SK-N-SH treated with all-trans-retinoic acid at 6 μM for 48 hours (cell line): ENCODE measurements at regions not wholly inside any gene's neighbourhood (a gene's known extent, or its start where the extent isn't known, plus 50 kb on each side); places are given as distances from the start of the nearest gene placed in this dataset.

Experiments used
- ATAC-seq: fragments of 200-7000 bp; cut with Tn5 transposase; 3 replicates; pipeline ENCODE4 v1.9.1; 2020; ENCODE audit warnings: mild to moderate bottlenecking, moderate library complexity
- ARNTL ChIP-seq: fragments of 450-650 bp; formaldehyde crosslinking; IDR thresholded peaks from 2 replicates; pipeline ENCODE4 v1.5.0; 2020; ENCODE audit warnings: low read depth, mild to moderate bottlenecking, moderate library complexity, borderline replicate concordance
- BACH2 ChIP-seq: fragments of 250-450 bp; sonication (Bioruptor Pico); IDR thresholded peaks from 2 replicates; pipeline ENCODE4 v1.9.0; 2021; ENCODE audit warnings: mild to moderate bottlenecking, borderline replicate concordance
- CSDC2 ChIP-seq: fragments of 250-450 bp; sonication (Bioruptor Pico); IDR thresholded peaks from 2 replicates; pipeline ENCODE4 v1.5.0; 2020; ENCODE audit warnings: mild to moderate bottlenecking, moderate library complexity
- CSRNP3 ChIP-seq: fragments of 250-450 bp; sonication (Bioruptor Pico); IDR thresholded peaks from 2 replicates; pipeline ENCODE4 v1.5.1; 2021; ENCODE audit warnings: mild to moderate bottlenecking, moderate library complexity
- ESRRG ChIP-seq: fragments of 250-450 bp; sonication (Bioruptor Pico); IDR thresholded peaks from 2 replicates; pipeline ENCODE4 v1.6.1; 2021; ENCODE audit warnings: mild to moderate bottlenecking
- GLIS3 ChIP-seq: fragments of 250-450 bp; sonication (Bioruptor Pico); IDR thresholded peaks from 2 replicates; pipeline ENCODE4 v1.5.0; 2020; ENCODE audit warnings: mild to moderate bottlenecking, moderate library complexity
- ISL1 ChIP-seq: fragments of 250-450 bp; sonication (Bioruptor Pico); IDR thresholded peaks from 2 replicates; pipeline ENCODE4 v2.1.2; 2022; ENCODE audit warnings: mild to moderate bottlenecking, moderate library complexity
- OSR1 ChIP-seq: fragments of 250-450 bp; sonication (Bioruptor Pico); IDR thresholded peaks from 2 replicates; pipeline ENCODE4 v1.8.0; 2022; ENCODE audit warnings: moderate library complexity, mild to moderate bottlenecking, inconsistent platforms
- PPARA ChIP-seq: fragments of 250-450 bp; sonication (Bioruptor Pico); IDR thresholded peaks from 2 replicates; pipeline ENCODE4 v1.5.0; 2020; ENCODE audit warnings: mild to moderate bottlenecking, borderline replicate concordance
- RARB ChIP-seq: fragments of 250-450 bp; sonication (Bioruptor Pico); IDR thresholded peaks from 2 replicates; pipeline ENCODE4 v1.8.0; 2021; ENCODE audit warnings: mild to moderate bottlenecking, moderate library complexity
- SNAI2 ChIP-seq: fragments of 250-450 bp; sonication (Bioruptor Pico); IDR thresholded peaks from 2 replicates; pipeline ENCODE4 v1.5.0; 2020; ENCODE audit warnings: mild to moderate bottlenecking, moderate library complexity
- TCF4 ChIP-seq: fragments of 250-450 bp; sonication (Bioruptor Pico); IDR thresholded peaks from 2 replicates; pipeline ENCODE4 v1.8.0; 2021; ENCODE audit warnings: mild to moderate bottlenecking, moderate library complexity, borderline replicate concordance
- TOX ChIP-seq: fragments of 250-450 bp; sonication (Bioruptor Pico); IDR thresholded peaks from 2 replicates; pipeline ENCODE4 v1.8.0; 2021; ENCODE audit warnings: mild to moderate bottlenecking, moderate library complexity, borderline replicate concordance
- ZC3H10 ChIP-seq: fragments of 250-450 bp; sonication (Bioruptor Pico); IDR thresholded peaks from 2 replicates; pipeline ENCODE4 v1.5.1; 2021; ENCODE audit warnings: mild to moderate bottlenecking, moderate library complexity
- ZFP3 ChIP-seq: fragments of 250-450 bp; sonication (Bioruptor Pico); IDR thresholded peaks from 2 replicates; pipeline ENCODE4 v1.5.0; 2020; ENCODE audit warnings: mild to moderate bottlenecking, moderate library complexity
- ZFP30 ChIP-seq: fragments of 450-650 bp; formaldehyde crosslinking; IDR thresholded peaks from 2 replicates; pipeline ENCODE4 v1.5.0; 2022; ENCODE audit warnings: mild to moderate bottlenecking, moderate library complexity
- ZNF70 ChIP-seq: fragments of 450-650 bp; formaldehyde crosslinking; IDR thresholded peaks from 2 replicates; pipeline ENCODE4 v1.5.0; 2020; ENCODE audit warnings: mild to moderate bottlenecking, moderate library complexity
- ZNF8 ChIP-seq: fragments of 450-650 bp; formaldehyde crosslinking; IDR thresholded peaks from 2 replicates; pipeline ENCODE4 v1.5.0; 2020; ENCODE audit warnings: mild to moderate bottlenecking, moderate library complexity
- TF ChIP-seq, protein P1 (sequence below): fragments of 250-450 bp; sonication (Bioruptor Pico); IDR thresholded peaks from 2 replicates; pipeline ENCODE4 v1.8.0; 2020; ENCODE audit warnings: mild to moderate bottlenecking, moderate library complexity, borderline replicate concordance
- TF ChIP-seq, protein P2 (sequence below): fragments of 250-450 bp; sonication (Bioruptor Pico); IDR thresholded peaks from 2 replicates; pipeline ENCODE4 v1.5.0; 2020; ENCODE audit warnings: mild to moderate bottlenecking, moderate library complexity
- TF ChIP-seq, protein P3 (sequence below): fragments of 250-450 bp; sonication (Bioruptor Pico); IDR thresholded peaks from 2 replicates; pipeline ENCODE4 v1.5.1; 2020; ENCODE audit warnings: low read depth, mild to moderate bottlenecking, moderate library complexity
- TF ChIP-seq, protein P4 (sequence below): fragments of 250-450 bp; sonication (Bioruptor Pico); IDR thresholded peaks from 2 replicates; pipeline ENCODE4 v1.8.0; 2021; ENCODE audit warnings: low read depth, mild to moderate bottlenecking, moderate library complexity, borderline replicate concordance

DNA sequence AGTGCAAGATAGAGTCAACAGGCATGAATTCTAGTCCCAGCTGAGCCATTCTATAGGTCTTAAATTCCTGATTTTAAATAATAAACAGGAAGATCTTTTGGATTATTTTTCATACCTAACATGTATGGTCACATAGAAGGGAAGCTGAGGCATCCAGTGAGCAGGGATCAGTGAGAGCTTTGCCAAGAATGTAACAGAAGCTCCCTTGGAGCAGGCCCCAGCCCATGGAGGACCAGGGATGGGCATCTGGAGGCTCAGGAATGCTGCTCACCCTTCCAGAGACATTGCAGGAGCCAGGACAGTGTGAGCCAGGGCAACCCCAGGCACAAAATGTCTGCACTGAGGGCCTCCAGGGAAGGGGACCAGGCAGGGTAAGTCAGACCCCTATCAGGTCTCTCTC lies 54.4 kb upstream of the KCND3 start:
- ATAC-seq: no peak

GRCh38 chr1:112044745-112045144 lies 55.3 kb upstream of the KCND3 start:
- no peak for TF ChIP-seq ARNTL (CRISPR knock-in tag)
- TF ChIP-seq, protein P1, sequence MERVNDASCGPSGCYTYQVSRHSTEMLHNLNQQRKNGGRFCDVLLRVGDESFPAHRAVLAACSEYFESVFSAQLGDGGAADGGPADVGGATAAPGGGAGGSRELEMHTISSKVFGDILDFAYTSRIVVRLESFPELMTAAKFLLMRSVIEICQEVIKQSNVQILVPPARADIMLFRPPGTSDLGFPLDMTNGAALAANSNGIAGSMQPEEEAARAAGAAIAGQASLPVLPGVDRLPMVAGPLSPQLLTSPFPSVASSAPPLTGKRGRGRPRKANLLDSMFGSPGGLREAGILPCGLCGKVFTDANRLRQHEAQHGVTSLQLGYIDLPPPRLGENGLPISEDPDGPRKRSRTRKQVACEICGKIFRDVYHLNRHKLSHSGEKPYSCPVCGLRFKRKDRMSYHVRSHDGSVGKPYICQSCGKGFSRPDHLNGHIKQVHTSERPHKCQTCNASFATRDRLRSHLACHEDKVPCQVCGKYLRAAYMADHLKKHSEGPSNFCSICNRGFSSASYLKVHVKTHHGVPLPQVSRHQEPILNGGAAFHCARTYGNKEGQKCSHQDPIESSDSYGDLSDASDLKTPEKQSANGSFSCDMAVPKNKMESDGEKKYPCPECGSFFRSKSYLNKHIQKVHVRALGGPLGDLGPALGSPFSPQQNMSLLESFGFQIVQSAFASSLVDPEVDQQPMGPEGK (CRISPR knock-in tag): no peak
- no peak for TF ChIP-seq ZNF70 (CRISPR knock-in tag)
- TF ChIP-seq GLIS3 (CRISPR knock-in tag): no peak
- TF ChIP-seq CSRNP3: no peak
- no peak for TF ChIP-seq BACH2
- no peak for TF ChIP-seq CSDC2 (CRISPR knock-in tag)
- TF ChIP-seq, protein P2, sequence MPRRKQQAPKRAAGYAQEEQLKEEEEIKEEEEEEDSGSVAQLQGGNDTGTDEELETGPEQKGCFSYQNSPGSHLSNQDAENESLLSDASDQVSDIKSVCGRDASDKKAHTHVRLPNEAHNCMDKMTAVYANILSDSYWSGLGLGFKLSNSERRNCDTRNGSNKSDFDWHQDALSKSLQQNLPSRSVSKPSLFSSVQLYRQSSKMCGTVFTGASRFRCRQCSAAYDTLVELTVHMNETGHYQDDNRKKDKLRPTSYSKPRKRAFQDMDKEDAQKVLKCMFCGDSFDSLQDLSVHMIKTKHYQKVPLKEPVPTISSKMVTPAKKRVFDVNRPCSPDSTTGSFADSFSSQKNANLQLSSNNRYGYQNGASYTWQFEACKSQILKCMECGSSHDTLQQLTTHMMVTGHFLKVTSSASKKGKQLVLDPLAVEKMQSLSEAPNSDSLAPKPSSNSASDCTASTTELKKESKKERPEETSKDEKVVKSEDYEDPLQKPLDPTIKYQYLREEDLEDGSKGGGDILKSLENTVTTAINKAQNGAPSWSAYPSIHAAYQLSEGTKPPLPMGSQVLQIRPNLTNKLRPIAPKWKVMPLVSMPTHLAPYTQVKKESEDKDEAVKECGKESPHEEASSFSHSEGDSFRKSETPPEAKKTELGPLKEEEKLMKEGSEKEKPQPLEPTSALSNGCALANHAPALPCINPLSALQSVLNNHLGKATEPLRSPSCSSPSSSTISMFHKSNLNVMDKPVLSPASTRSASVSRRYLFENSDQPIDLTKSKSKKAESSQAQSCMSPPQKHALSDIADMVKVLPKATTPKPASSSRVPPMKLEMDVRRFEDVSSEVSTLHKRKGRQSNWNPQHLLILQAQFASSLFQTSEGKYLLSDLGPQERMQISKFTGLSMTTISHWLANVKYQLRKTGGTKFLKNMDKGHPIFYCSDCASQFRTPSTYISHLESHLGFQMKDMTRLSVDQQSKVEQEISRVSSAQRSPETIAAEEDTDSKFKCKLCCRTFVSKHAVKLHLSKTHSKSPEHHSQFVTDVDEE: no peak
- no peak for TF ChIP-seq ESRRG
- TF ChIP-seq SNAI2 (CRISPR knock-in tag): no peak
- TF ChIP-seq TOX (CRISPR knock-in tag): no peak
- TF ChIP-seq OSR1: no peak
- no peak for TF ChIP-seq PPARA (CRISPR knock-in tag)
- no peak for TF ChIP-seq ZC3H10
- TF ChIP-seq, protein P3, sequence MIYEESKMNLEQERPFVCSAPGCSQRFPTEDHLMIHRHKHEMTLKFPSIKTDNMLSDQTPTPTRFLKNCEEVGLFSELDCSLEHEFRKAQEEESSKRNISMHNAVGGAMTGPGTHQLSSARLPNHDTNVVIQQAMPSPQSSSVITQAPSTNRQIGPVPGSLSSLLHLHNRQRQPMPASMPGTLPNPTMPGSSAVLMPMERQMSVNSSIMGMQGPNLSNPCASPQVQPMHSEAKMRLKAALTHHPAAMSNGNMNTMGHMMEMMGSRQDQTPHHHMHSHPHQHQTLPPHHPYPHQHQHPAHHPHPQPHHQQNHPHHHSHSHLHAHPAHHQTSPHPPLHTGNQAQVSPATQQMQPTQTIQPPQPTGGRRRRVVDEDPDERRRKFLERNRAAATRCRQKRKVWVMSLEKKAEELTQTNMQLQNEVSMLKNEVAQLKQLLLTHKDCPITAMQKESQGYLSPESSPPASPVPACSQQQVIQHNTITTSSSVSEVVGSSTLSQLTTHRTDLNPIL (CRISPR knock-in tag): no peak
- TF ChIP-seq RARB (CRISPR knock-in tag): no peak
- no peak for ATAC-seq

More for the DNA sequence above, 54.4 kb upstream of the KCND3 start:
- TF ChIP-seq TCF4 (CRISPR knock-in tag): no peak
- no peak for TF ChIP-seq SNAI2 (CRISPR knock-in tag)
- no peak for TF ChIP-seq BACH2
- TF ChIP-seq CSRNP3: no peak
- TF ChIP-seq ZNF70 (CRISPR knock-in tag): no peak
- no peak for TF ChIP-seq ESRRG
- no peak for TF ChIP-seq OSR1
- no peak for TF ChIP-seq GLIS3 (CRISPR knock-in tag)
- TF ChIP-seq, protein P1 (CRISPR knock-in tag): no peak
- no peak for TF ChIP-seq ZC3H10
- TF ChIP-seq ZFP3 (CRISPR knock-in tag): no peak
- TF ChIP-seq ARNTL (CRISPR knock-in tag): no peak
- TF ChIP-seq ZNF8: no peak
- no peak for TF ChIP-seq TOX (CRISPR knock-in tag)
- TF ChIP-seq ZFP30: no peak
- no peak for TF ChIP-seq ISL1 (CRISPR knock-in tag)
- TF ChIP-seq, protein P3 (CRISPR knock-in tag): no peak
- TF ChIP-seq, protein P4, sequence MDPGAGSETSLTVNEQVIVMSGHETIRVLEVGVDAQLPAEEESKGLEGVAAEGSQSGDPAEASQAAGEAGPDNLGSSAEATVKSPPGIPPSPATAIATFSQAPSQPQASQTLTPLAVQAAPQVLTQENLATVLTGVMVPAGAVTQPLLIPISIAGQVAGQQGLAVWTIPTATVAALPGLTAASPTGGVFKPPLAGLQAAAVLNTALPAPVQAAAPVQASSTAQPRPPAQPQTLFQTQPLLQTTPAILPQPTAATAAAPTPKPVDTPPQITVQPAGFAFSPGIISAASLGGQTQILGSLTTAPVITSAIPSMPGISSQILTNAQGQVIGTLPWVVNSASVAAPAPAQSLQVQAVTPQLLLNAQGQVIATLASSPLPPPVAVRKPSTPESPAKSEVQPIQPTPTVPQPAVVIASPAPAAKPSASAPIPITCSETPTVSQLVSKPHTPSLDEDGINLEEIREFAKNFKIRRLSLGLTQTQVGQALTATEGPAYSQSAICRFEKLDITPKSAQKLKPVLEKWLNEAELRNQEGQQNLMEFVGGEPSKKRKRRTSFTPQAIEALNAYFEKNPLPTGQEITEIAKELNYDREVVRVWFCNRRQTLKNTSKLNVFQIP (CRISPR knock-in tag): no peak
- no peak for TF ChIP-seq CSDC2 (CRISPR knock-in tag)
- TF ChIP-seq RARB (CRISPR knock-in tag): no peak
